HL-60/S4 treated with retinoic acid at 250 ng/mL for 4 days and 3 days (cell line): ENCODE measurements at regions not wholly inside any gene's neighbourhood (a gene's known extent, or its start where the extent isn't known, plus 50 kb on each side); places are given as distances from the start of the nearest gene placed in this dataset.

Experiments
- in situ Hi-C: fragments of 300-500 bp; cut with MboI; formaldehyde crosslinking; loops from 2 replicates; pipeline ENCODE4 v1.7.0; 2022; ENCODE audit warnings: low sequenced_read_pairs

GRCh38 chr6:25175196-25175595 lies 104.0 kb upstream of the CARMIL1 start:
- in situ Hi-C loops: no loop called here

GRCh38 chr6:25175681-25176080 lies 103.5 kb upstream of the CARMIL1 start:
- in situ Hi-C loops: no loop called here

GRCh38 chr6:25176466-25176865 lies 102.7 kb upstream of the CARMIL1 start:
- in situ Hi-C loops: no loop called here

GRCh38 chr6:25177500-25178028 lies 101.6 kb upstream of the CARMIL1 start:
- in situ Hi-C loops: no loop called here

- in situ Hi-C loops: no loop called here
These were observed 100.7 kb upstream of the CARMIL1 start for GRCh38 chr6:25178336-25179035.

GRCh38 chr6:25179051-25179778 lies 100.0 kb upstream of the CARMIL1 start:
- in situ Hi-C loops: no loop called here

- in situ Hi-C loops: no loop called here
These were observed 98.4 kb upstream of the CARMIL1 start for GRCh38 chr6:25180630-25181349.

- in situ Hi-C loops: no loop called here
These were observed 97.8 kb upstream of the CARMIL1 start for GRCh38 chr6:25181350-25181724.

- in situ Hi-C loops: no loop called here
These were observed 97.3 kb upstream of the CARMIL1 start for GRCh38 chr6:25181923-25182322.

- in situ Hi-C loops: no loop called here
These were observed 92.3 kb upstream of the CARMIL1 start for GRCh38 chr6:25186919-25187318.

- in situ Hi-C loops: no loop called here
These were observed 90.9 kb upstream of the CARMIL1 start for GRCh38 chr6:25188232-25188631.

- in situ Hi-C loops: no loop called here
These were observed 86.3 kb upstream of the CARMIL1 start for GRCh38 chr6:25192590-25193459.

GRCh38 chr6:25193460-25194171 lies 85.6 kb upstream of the CARMIL1 start:
- in situ Hi-C loops: no loop called here

GRCh38 chr6:25194172-25194678 lies 84.9 kb upstream of the CARMIL1 start:
- in situ Hi-C loops: no loop called here

- in situ Hi-C loops: no loop called here
These were observed 82.7 kb upstream of the CARMIL1 start for GRCh38 chr6:25196464-25196863.

GRCh38 chr6:25197111-25197510 lies 82.1 kb upstream of the CARMIL1 start:
- in situ Hi-C loops: no loop called here

- in situ Hi-C loops: no loop called here
These were observed 79.6 kb upstream of the CARMIL1 start for GRCh38 chr6:25199544-25199943.

- in situ Hi-C loops: no loop called here
These were observed 76.7 kb upstream of the CARMIL1 start for GRCh38 chr6:25202504-25202903.

- in situ Hi-C loops: no loop called here
These were observed 73.5 kb upstream of the CARMIL1 start for GRCh38 chr6:25205629-25206028.
